ENCODE measurements at regions not wholly inside any gene's neighbourhood (a gene's known extent, or its start where the extent isn't known, plus 50 kb on each side); places are given as distances from the start of the nearest gene placed in this dataset.
A peak's percentile ranks its signal among the peaks of the same experiment; 100 is the strongest.

DNA sequence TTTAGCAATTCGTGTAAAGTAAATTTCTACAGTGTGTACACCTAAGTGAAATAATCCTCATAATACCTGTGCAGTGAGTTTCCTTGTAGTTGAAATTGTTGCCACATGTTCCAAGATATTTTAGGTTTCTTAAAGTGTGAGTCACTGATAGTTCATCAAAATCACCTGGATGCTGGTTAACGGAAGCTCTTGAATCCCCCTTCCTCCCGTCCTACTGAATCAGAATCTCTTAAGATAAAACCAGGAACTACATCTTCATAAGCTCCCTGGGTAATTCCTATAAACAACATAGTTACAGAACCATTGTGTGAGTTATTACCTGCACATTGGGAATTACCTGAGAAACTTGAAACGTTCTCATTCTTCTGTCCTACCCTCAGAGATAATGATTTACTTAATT, 197.4 kb upstream of the HS3ST1 start:
- TF ChIP-seq, protein P1, sequence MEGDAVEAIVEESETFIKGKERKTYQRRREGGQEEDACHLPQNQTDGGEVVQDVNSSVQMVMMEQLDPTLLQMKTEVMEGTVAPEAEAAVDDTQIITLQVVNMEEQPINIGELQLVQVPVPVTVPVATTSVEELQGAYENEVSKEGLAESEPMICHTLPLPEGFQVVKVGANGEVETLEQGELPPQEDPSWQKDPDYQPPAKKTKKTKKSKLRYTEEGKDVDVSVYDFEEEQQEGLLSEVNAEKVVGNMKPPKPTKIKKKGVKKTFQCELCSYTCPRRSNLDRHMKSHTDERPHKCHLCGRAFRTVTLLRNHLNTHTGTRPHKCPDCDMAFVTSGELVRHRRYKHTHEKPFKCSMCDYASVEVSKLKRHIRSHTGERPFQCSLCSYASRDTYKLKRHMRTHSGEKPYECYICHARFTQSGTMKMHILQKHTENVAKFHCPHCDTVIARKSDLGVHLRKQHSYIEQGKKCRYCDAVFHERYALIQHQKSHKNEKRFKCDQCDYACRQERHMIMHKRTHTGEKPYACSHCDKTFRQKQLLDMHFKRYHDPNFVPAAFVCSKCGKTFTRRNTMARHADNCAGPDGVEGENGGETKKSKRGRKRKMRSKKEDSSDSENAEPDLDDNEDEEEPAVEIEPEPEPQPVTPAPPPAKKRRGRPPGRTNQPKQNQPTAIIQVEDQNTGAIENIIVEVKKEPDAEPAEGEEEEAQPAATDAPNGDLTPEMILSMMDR (IDR thresholded peaks at IDR 0.05 in 2 of 3, conservative IDR thresholded peaks at IDR 0.05 in 1 of 3; ENCODE audit: borderline replicate concordance in 1 of 3, insufficient read depth in 1 of 3, low read depth in 2 of 3, low read length in 2 of 3): no peak
- TF ChIP-seq POLR2AphosphoS5 (IDR thresholded peaks at IDR 0.05; ENCODE audit: low read depth, low read length) (peak; percentile 64), POLR2A (IDR thresholded peaks at IDR 0.05; ENCODE audit: borderline replicate concordance, extremely low read depth, insufficient read depth, insufficient read length) (no peak), EZH2 (IDR thresholded peaks at IDR 0.05) (no peak), JUND (IDR thresholded peaks at IDR 0.05) (no peak), YY1 (IDR thresholded peaks at IDR 0.05; ENCODE audit: extremely low read depth, insufficient replicate concordance, low read depth, low read length) (no peak), SP1 (IDR thresholded peaks at IDR 0.05; ENCODE audit: low read depth) (no peak), EGR1 (IDR thresholded peaks at IDR 0.05; ENCODE audit: low read depth) (no peak), ZNF274 (IDR thresholded peaks at IDR 0.05; ENCODE audit: low read depth, low read length) (no peak), ZFX (IDR thresholded peaks at IDR 0.05) (no peak)
- TF ChIP-seq, protein P2, sequence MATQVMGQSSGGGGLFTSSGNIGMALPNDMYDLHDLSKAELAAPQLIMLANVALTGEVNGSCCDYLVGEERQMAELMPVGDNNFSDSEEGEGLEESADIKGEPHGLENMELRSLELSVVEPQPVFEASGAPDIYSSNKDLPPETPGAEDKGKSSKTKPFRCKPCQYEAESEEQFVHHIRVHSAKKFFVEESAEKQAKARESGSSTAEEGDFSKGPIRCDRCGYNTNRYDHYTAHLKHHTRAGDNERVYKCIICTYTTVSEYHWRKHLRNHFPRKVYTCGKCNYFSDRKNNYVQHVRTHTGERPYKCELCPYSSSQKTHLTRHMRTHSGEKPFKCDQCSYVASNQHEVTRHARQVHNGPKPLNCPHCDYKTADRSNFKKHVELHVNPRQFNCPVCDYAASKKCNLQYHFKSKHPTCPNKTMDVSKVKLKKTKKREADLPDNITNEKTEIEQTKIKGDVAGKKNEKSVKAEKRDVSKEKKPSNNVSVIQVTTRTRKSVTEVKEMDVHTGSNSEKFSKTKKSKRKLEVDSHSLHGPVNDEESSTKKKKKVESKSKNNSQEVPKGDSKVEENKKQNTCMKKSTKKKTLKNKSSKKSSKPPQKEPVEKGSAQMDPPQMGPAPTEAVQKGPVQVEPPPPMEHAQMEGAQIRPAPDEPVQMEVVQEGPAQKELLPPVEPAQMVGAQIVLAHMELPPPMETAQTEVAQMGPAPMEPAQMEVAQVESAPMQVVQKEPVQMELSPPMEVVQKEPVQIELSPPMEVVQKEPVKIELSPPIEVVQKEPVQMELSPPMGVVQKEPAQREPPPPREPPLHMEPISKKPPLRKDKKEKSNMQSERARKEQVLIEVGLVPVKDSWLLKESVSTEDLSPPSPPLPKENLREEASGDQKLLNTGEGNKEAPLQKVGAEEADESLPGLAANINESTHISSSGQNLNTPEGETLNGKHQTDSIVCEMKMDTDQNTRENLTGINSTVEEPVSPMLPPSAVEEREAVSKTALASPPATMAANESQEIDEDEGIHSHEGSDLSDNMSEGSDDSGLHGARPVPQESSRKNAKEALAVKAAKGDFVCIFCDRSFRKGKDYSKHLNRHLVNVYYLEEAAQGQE (IDR thresholded peaks at IDR 0.05; ENCODE audit: low read depth): no peak
- TF ChIP-seq, protein P3, sequence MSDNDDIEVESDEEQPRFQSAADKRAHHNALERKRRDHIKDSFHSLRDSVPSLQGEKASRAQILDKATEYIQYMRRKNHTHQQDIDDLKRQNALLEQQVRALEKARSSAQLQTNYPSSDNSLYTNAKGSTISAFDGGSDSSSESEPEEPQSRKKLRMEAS (IDR thresholded peaks at IDR 0.05): no peak
- TF ChIP-seq, protein P4, sequence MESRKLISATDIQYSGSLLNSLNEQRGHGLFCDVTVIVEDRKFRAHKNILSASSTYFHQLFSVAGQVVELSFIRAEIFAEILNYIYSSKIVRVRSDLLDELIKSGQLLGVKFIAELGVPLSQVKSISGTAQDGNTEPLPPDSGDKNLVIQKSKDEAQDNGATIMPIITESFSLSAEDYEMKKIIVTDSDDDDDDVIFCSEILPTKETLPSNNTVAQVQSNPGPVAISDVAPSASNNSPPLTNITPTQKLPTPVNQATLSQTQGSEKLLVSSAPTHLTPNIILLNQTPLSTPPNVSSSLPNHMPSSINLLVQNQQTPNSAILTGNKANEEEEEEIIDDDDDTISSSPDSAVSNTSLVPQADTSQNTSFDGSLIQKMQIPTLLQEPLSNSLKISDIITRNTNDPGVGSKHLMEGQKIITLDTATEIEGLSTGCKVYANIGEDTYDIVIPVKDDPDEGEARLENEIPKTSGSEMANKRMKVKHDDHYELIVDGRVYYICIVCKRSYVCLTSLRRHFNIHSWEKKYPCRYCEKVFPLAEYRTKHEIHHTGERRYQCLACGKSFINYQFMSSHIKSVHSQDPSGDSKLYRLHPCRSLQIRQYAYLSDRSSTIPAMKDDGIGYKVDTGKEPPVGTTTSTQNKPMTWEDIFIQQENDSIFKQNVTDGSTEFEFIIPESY (IDR thresholded peaks at IDR 0.05; ENCODE audit: extremely low read depth, insufficient replicate concordance, low read length): no peak
- TF ChIP-seq, protein P5, sequence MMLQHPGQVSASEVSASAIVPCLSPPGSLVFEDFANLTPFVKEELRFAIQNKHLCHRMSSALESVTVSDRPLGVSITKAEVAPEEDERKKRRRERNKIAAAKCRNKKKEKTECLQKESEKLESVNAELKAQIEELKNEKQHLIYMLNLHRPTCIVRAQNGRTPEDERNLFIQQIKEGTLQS (IDR thresholded peaks at IDR 0.05): no peak
